Upper lobe of left lung (tissue), 6 donors: ENCODE measurements at regions not wholly inside any gene's neighbourhood (a gene's known extent, or its start where the extent isn't known, plus 50 kb on each side); places are given as distances from the start of the nearest gene placed in this dataset.

Experiments
- ATAC-seq, 2 donors: fragments of 200-7000 bp; cut with Tn5 transposase; one replicate each; pipeline ENCODE4 v1.9.1; 2022; ENCODE audit warnings: mild to moderate bottlenecking in 2 of 2, moderate library complexity in 2 of 2; ENCODE audit not compliant: low FRiP score in 2 of 2
- DNase-seq, 2 donors: peaks; one replicate each; pipeline ENCODE4 v3.0.0-alpha.2; 2019 to 2020
- H3K27ac ChIP-seq, 4 donors: fragments of 200-600 bp; sonication (generic); one replicate each; pipeline ENCODE4 v1.5.1; 2016 to 2019
- H3K27me3 ChIP-seq, 4 donors: fragments of 200-600 bp; sonication (generic); one replicate each; pipeline ENCODE4 v1.5.1; 2017 to 2019
- H3K36me3 ChIP-seq, 4 donors: fragments of 200-600 bp; sonication (generic); one replicate each; pipeline ENCODE4 v1.5.1; 2016 to 2019
- H3K4me1 ChIP-seq, 4 donors: fragments of 200-600 bp; sonication (generic); one replicate each; pipeline ENCODE4 v1.5.1; 2018 to 2019
- H3K4me3 ChIP-seq, 4 donors: fragments of 200-600 bp; sonication (generic); one replicate each; pipeline ENCODE4 v1.5.1; 2017 to 2019; ENCODE audit warnings: mild to moderate bottlenecking in 2 of 4, moderate library complexity in 1 of 4
- H3K9me3 ChIP-seq, 4 donors: fragments of 200-600 bp; sonication (generic); one replicate each; pipeline ENCODE4 v1.5.1; 2018 to 2019
- CTCF ChIP-seq, 6 experiments: fragments of 450-650 bp in 4 of 6; fragments of 200-600 bp in 2 of 6; sonication (generic) in 2 of 6; IDR thresholded peaks; one replicate each; pipeline ENCODE4 v1.5.1; 2016 to 2019; ENCODE audit warnings: antibody characterized with exemption in 6 of 6
- EP300 ChIP-seq, 4 donors: sonication (generic); formaldehyde crosslinking; IDR thresholded peaks; one replicate each; pipeline ENCODE4 v1.5.1; 2017; ENCODE audit warnings: antibody characterized with exemption in 4 of 4, control low read depth in 2 of 4
- POLR2A ChIP-seq, 4 donors: fragments of 450-650 bp; IDR thresholded peaks; one replicate each; pipeline ENCODE4 v1.5.1; 2016 to 2017; ENCODE audit warnings: antibody characterized with exemption in 4 of 4, mild to moderate bottlenecking in 2 of 4
- POLR2AphosphoS5 ChIP-seq, 2 donors: sonication (generic); formaldehyde crosslinking; IDR thresholded peaks; one replicate each; pipeline ENCODE4 v1.5.1; 2017; ENCODE audit warnings: antibody characterized with exemption in 2 of 2
- WGBS, 2 donors: methylation state at CpG; one replicate each; pipeline ENCODE4 v1.1.5; 2017 to 2018; 5-methylcytosine and 5-hydroxymethylcytosine counted together
- donor health status: DM: no; HTN: no; CAD: no; lungs with moderate emphysema.
- donor health status: DM: no; HTN: yes; CAD: no; lungs with severe emphysema.

- Histone ChIP-seq H3K27me3 (no peaks in the 10 kb centered on the region), H3K4me3 (no peak overlapping the region), H3K27ac (no peak overlapping the region), H3K36me3 (no peaks in the 10 kb centered on the region), H3K9me3 (no peaks in the 10 kb centered on the region), H3K4me1 (no peaks in the 10 kb centered on the region)
- WGBS, 2 donors: 27 to 61% methylated on average over 1 of the region's 1 CpG
- no peak for ATAC-seq
- DNase-seq: no peak
- TF ChIP-seq EP300 (IDR thresholded peaks at IDR 0.05): no peak
- TF ChIP-seq CTCF (IDR thresholded peaks at IDR 0.05): no peak
- TF ChIP-seq POLR2AphosphoS5 (IDR thresholded peaks at IDR 0.05): no peak
- TF ChIP-seq POLR2A (IDR thresholded peaks at IDR 0.05): no peak
These were observed 86.8 kb upstream of the GULP1 start for GRCh38 chr2:188204824-188205223.

GRCh38 chr2:188207554-188207953 is 84.1 kb upstream of the GULP1 start:
- no peak for DNase-seq
- no peak for ATAC-seq
- Histone ChIP-seq H3K4me1 (no peaks in the 10 kb centered on the region), H3K27ac (no peak overlapping the region), H3K4me3 (no peak overlapping the region), H3K9me3 (no peaks in the 10 kb centered on the region), H3K36me3 (no peaks in the 10 kb centered on the region), H3K27me3 (no peaks in the 10 kb centered on the region)
- WGBS, 2 donors: 92 to 95% methylated on average over 7 of the region's 7 CpGs
- TF ChIP-seq EP300 (IDR thresholded peaks at IDR 0.05) (no peak), POLR2AphosphoS5 (IDR thresholded peaks at IDR 0.05) (no peak), CTCF (IDR thresholded peaks at IDR 0.05) (no peak), POLR2A (IDR thresholded peaks at IDR 0.05) (no peak)

- Histone ChIP-seq H3K36me3 (no peaks in the 10 kb centered on the region), H3K4me1 (no peaks in the 10 kb centered on the region), H3K27ac (no peak overlapping the region), H3K4me3 (no peak overlapping the region), H3K27me3 (no peaks in the 10 kb centered on the region), H3K9me3 (no peaks in the 10 kb centered on the region)
- no peak for DNase-seq
- TF ChIP-seq CTCF (IDR thresholded peaks at IDR 0.05) (no peak), POLR2AphosphoS5 (IDR thresholded peaks at IDR 0.05) (no peak), EP300 (IDR thresholded peaks at IDR 0.05) (no peak), POLR2A (IDR thresholded peaks at IDR 0.05) (no peak)
- ATAC-seq: no peak
These were observed 82.5 kb upstream of the GULP1 start for GRCh38 chr2:188209218-188209617.

GRCh38 chr2:188217264-188217663 is 74.4 kb upstream of the GULP1 start:
- no peak for TF ChIP-seq POLR2AphosphoS5 (IDR thresholded peaks at IDR 0.05)
- TF ChIP-seq CTCF (IDR thresholded peaks at IDR 0.05): no peak
- TF ChIP-seq POLR2A (IDR thresholded peaks at IDR 0.05): no peak
- TF ChIP-seq EP300 (IDR thresholded peaks at IDR 0.05): no peak
- Histone ChIP-seq H3K4me3 (no peak overlapping the region), H3K9me3 (no peaks in the 10 kb centered on the region), H3K36me3 (no peaks in the 10 kb centered on the region), H3K27ac (no peak overlapping the region), H3K27me3 (no peaks in the 10 kb centered on the region), H3K4me1 (no peaks in the 10 kb centered on the region)
- WGBS, 2 donors: 89 to 95% methylated on average over 4 of the region's 4 CpGs
- ATAC-seq: no peak
- no peak for DNase-seq

- 85 to 94% methylated on average over 1 of the region's 1 CpG for WGBS, 2 donors
- ATAC-seq (no peak), DNase-seq (no peak)
- Histone ChIP-seq H3K36me3 (no peaks in the 10 kb centered on the region), H3K27ac (no peak overlapping the region), H3K27me3 (no peaks in the 10 kb centered on the region), H3K4me1 (no peaks in the 10 kb centered on the region), H3K4me3 (no peak overlapping the region), H3K9me3 (no peaks in the 10 kb centered on the region)
- TF ChIP-seq POLR2AphosphoS5 (IDR thresholded peaks at IDR 0.05) (no peak), CTCF (IDR thresholded peaks at IDR 0.05) (no peak)
These were observed 72.1 kb upstream of the GULP1 start for GRCh38 chr2:188219541-188219940.
